ENCODE measurements at regions not wholly inside any gene's neighbourhood (a gene's known extent, or its start where the extent isn't known, plus 50 kb on each side); places are given as distances from the start of the nearest gene placed in this dataset.

DNA sequence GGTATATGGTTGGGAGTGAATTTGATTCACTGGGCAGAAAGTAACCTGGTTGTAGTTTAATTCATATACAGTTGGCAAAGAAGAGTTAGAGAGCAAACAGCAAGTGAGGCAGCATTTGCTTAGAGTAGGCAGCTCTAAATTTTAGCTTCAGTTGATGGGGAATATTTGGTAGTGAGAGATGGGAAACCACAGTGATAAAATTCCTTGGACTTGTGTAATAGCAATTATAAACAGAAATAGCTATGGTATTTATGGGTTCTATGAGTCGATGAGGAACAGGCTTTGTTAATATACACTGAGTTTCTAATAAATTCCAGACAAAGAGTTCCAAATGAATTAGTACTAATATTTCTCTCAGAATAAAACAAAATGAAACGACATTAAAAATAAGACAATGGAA lies 894.0 kb downstream of the ROBO2 start:
- TF ChIP-seq POLR2AphosphoS5 (IDR thresholded peaks at IDR 0.05), result no peak
- TF ChIP-seq, protein P1, sequence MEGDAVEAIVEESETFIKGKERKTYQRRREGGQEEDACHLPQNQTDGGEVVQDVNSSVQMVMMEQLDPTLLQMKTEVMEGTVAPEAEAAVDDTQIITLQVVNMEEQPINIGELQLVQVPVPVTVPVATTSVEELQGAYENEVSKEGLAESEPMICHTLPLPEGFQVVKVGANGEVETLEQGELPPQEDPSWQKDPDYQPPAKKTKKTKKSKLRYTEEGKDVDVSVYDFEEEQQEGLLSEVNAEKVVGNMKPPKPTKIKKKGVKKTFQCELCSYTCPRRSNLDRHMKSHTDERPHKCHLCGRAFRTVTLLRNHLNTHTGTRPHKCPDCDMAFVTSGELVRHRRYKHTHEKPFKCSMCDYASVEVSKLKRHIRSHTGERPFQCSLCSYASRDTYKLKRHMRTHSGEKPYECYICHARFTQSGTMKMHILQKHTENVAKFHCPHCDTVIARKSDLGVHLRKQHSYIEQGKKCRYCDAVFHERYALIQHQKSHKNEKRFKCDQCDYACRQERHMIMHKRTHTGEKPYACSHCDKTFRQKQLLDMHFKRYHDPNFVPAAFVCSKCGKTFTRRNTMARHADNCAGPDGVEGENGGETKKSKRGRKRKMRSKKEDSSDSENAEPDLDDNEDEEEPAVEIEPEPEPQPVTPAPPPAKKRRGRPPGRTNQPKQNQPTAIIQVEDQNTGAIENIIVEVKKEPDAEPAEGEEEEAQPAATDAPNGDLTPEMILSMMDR (IDR thresholded peaks at IDR 0.05 in 8 of 11, conservative IDR thresholded peaks at IDR 0.05 in 3 of 11), result no peak
